A673 (cell line): ENCODE measurements at regions not wholly inside any gene's neighbourhood (a gene's known extent, or its start where the extent isn't known, plus 50 kb on each side); places are given as distances from the start of the nearest gene placed in this dataset.

ENCODE experiments used
- BruUV-seq: library from RNA; stranded (reverse); fragments of 400-500 nt; replicated peaks from 2 replicates; lab custom pipeline; 2021; lab: Mats Ljungman, UMichigan
- CTCF ChIA-PET: fragments of 300-600 bp; sonication (Branson Sonifier 250); formaldehyde crosslinking; loops from one replicate; lab custom pipeline; 2022; ENCODE audit warnings: antibody characterized with exemption; lab: Charles Lee
- POLR2A ChIA-PET: fragments of 300-600 bp; sonication (Branson Sonifier 250); formaldehyde crosslinking; loops from one replicate; lab custom pipeline; 2022; ENCODE audit warnings: antibody characterized with exemption; ENCODE audit not compliant: low non-redundant PET; lab: Charles Lee
- DNase-seq: peaks from one replicate; pipeline ENCODE4 v3.0.0-alpha.2; 2015; ENCODE audit warnings: low spot score
- H3K27ac ChIP-seq: fragments of 200-600 bp; sonication (generic); 2 replicates; pipeline ENCODE4 v1.5.1; 2016; ENCODE audit warnings: mixed run types, low read depth, mild to moderate bottlenecking, mixed read lengths, antibody characterized with exemption, low read length; ENCODE audit not compliant: poor library complexity, severe bottlenecking
- H3K27me3 ChIP-seq: fragments of 200-600 bp; sonication (generic); replicated peaks from 2 replicates; pipeline ENCODE4 v1.6.1; 2017; ENCODE audit warnings: mixed run types, low read depth, mild to moderate bottlenecking, mixed read lengths, antibody characterized with exemption, low read length; ENCODE audit not compliant: insufficient read depth, poor library complexity
- H3K36me3 ChIP-seq: fragments of 200-600 bp; sonication (generic); 2 replicates; pipeline ENCODE4 v1.6.1; 2016; ENCODE audit warnings: mixed run types, mild to moderate bottlenecking, mixed read lengths, antibody characterized with exemption, low read length; ENCODE audit not compliant: insufficient read depth, poor library complexity, severe bottlenecking
- H3K4me1 ChIP-seq: fragments of 200-600 bp; sonication (generic); 2 replicates; pipeline ENCODE4 v1.6.1; 2017; ENCODE audit warnings: mixed run types, mild to moderate bottlenecking, mixed read lengths, antibody characterized with exemption, low read length; ENCODE audit not compliant: insufficient read depth, poor library complexity, severe bottlenecking
- H3K4me3 ChIP-seq: fragments of 200-600 bp; sonication (generic); 2 replicates; pipeline ENCODE4 v1.5.1; 2016; ENCODE audit warnings: low read depth, mixed run types, mild to moderate bottlenecking, mixed read lengths, low read length; ENCODE audit not compliant: poor library complexity, severe bottlenecking
- H3K9me3 ChIP-seq: fragments of 200-600 bp; sonication (generic); 2 replicates; pipeline ENCODE4 v1.6.1; 2016; ENCODE audit warnings: mixed run types, low read depth, mild to moderate bottlenecking, mixed read lengths, antibody characterized with exemption, low read length; ENCODE audit not compliant: poor library complexity, severe bottlenecking
- CTCF ChIP-seq: fragments of 300-800, 200-600 bp; sonication (generic); conservative IDR thresholded peaks from 2 replicates; pipeline ENCODE4 v1.5.1; 2017; ENCODE audit warnings: low read depth, mild to moderate bottlenecking, antibody characterized with exemption, low read length, moderate library complexity, mixed read lengths
- EZH2 ChIP-seq: fragments of 200-600 bp; sonication (generic); IDR thresholded peaks from 2 replicates; pipeline ENCODE4 v1.6.1; 2017; ENCODE audit warnings: borderline replicate concordance, low read depth, mild to moderate bottlenecking, mixed read lengths, antibody characterized with exemption, low read length; ENCODE audit not compliant: poor library complexity, severe bottlenecking
- intact Hi-C: fragments of 100-400 bp; cut with micrococcal nuclease; formaldehyde crosslinking; loops from one replicate; pipeline ENCODE4 v1.10.0; 2022; ENCODE audit not compliant: unreplicated experiment

GRCh38 chr2:66985906-66986305, 411.2 kb upstream of the ETAA1 start:
- Histone ChIP-seq H3K4me3 (no peak overlapping the region), H3K27ac (no peak overlapping the region), H3K27me3 (no peaks in the 10 kb centered on the region), H3K4me1 (no peaks in the 10 kb centered on the region), H3K36me3 (no peaks in the 10 kb centered on the region), H3K9me3 (no peaks in the 10 kb centered on the region)
- intact Hi-C loops, result no loop called here
- CTCF ChIA-PET, result no interaction called here
- TF ChIP-seq EZH2 (no peak), CTCF (no peak)
- no peak for DNase-seq
- BruUV-seq, result no TSS peak
- POLR2A ChIA-PET, result no interaction called here

GRCh38 chr2:66987733-66988132, 409.4 kb upstream of the ETAA1 start:
- Histone ChIP-seq H3K4me3 (no peak overlapping the region), H3K27me3 (no peaks in the 10 kb centered on the region), H3K9me3 (no peaks in the 10 kb centered on the region), H3K4me1 (no peaks in the 10 kb centered on the region), H3K36me3 (no peaks in the 10 kb centered on the region), H3K27ac (no peak overlapping the region)
- DNase-seq, result no peak
- intact Hi-C loops, result no loop called here
- CTCF ChIA-PET, result no interaction called here
- POLR2A ChIA-PET, result no interaction called here
- TF ChIP-seq CTCF (no peak), EZH2 (no peak)
- BruUV-seq, result no TSS peak

GRCh38 chr2:66994654-66995053, 402.5 kb upstream of the ETAA1 start:
- no peak overlapping the region for H3K27ac ChIP-seq
- ChIA-PET CTCF (no interaction called here), POLR2A (no interaction called here)
- no peaks in the 10 kb centered on the region for H3K36me3 ChIP-seq
- no peak for TF ChIP-seq CTCF
- DNase-seq, result no peak
- no peaks in the 10 kb centered on the region for H3K27me3 ChIP-seq
- H3K4me3 ChIP-seq, result no peak overlapping the region
- intact Hi-C loops, result no loop called here
- no peaks in the 10 kb centered on the region for H3K9me3 ChIP-seq
- H3K4me1 ChIP-seq, result no peaks in the 10 kb centered on the region
- no TSS peak for BruUV-seq

GRCh38 chr2:66995636-66996035, 401.5 kb upstream of the ETAA1 start:
- no TSS peak for BruUV-seq
- TF ChIP-seq EZH2, result no peak
- no peak for TF ChIP-seq CTCF
- DNase-seq, result no peak
- intact Hi-C loops, result no loop called here
- no peak overlapping the region for H3K4me3 ChIP-seq
- H3K9me3 ChIP-seq, result no peaks in the 10 kb centered on the region
- POLR2A ChIA-PET, result no interaction called here
- no peak overlapping the region for H3K27ac ChIP-seq
- H3K27me3 ChIP-seq, result no peaks in the 10 kb centered on the region
- CTCF ChIA-PET, result no interaction called here
- H3K4me1 ChIP-seq, result no peaks in the 10 kb centered on the region
- H3K36me3 ChIP-seq, result no peaks in the 10 kb centered on the region
